GM19043 (cell line): ENCODE measurements at regions not wholly inside any gene's neighbourhood (a gene's known extent, or its start where the extent isn't known, plus 50 kb on each side); places are given as distances from the start of the nearest gene placed in this dataset.
"Not testable (repeated sequence)": the region's sequence is repeated elsewhere in the genome, so short reads cannot be mapped to it uniquely, and the experiment has no call there.

ENCODE experiments used
- ATAC-seq: cut with Tn5 transposase; IDR thresholded peaks from one replicate; pipeline ENCODE4 v1.9.1; 2021; ENCODE audit warnings: low read depth; ENCODE audit not compliant: unreplicated experiment

DNA sequence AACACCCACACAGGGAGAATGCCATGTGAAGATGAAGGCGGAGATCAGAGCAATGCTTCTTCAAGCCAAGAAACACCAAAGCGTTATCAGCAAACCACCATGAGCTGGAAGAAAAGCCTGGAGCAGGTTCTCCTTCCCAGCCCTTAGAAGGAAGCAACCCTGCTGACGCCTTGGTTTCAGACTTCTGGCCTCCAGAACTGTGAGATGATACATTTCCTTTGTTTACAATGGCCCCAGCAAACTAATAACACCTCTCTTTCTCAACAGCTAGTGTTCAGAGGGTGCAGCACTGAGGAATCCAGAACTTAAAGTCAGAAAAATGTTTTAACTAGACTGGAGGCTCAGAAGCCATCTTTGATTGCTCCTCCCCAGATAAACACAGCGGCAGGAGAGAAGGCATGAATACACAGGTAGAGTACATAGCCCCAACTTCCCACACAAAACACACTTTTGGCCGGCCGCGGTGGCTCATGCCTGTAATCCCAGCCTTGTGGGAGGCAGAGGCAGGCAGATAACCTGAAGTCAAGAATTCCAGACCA, 132.4 kb upstream of the LPP start:
- no peak for ATAC-seq

- not testable (repeated sequence) for ATAC-seq
These were observed 131.1 kb upstream of the LPP start for GRCh38 chr3:188022902-188023301.

DNA sequence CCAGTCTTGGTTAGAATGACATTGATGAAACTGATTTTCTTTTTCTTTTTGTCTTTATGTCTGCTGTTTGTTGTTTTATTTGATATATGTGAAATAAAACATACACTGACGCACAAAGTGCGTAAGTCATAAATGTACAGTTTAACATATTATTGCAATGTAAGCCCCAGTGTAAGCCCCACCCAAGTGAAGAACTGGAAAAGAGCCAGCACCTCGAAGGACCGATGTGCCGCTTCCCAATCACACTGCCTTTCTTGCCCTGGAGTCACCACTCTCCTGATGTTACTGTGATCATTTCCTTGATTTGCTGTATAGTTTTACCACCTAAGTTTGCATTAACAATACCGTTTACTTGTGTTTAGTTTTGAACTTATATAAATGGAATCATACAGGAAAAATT, 128.4 kb upstream of the LPP start:
- ATAC-seq, result no peak

GRCh38 chr3:188026191-188026968, 127.6 kb upstream of the LPP start:
- no peak for ATAC-seq

DNA sequence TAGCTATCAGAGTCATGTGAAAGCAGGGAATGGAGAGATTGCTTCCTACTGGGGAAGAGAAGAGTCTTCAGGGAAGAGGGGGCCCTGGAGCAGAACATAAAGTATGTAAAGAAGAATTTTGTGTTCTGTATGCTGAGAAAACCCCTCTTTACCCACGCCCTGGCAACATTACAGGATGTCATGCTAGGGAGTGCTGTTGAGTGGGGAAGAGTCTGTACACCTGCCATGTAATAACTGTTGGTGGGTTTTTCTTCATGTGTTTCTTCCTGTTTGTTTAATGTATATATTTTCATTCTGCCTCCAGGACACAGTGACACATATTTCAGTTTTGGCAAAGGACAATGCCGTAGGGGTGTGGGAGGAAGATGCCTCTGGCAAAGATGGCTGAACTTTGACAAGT, 122.8 kb upstream of the LPP start:
- no peak for ATAC-seq

- no peak for ATAC-seq
These were observed 119.0 kb upstream of the LPP start for GRCh38 chr3:188034989-188035388.

- no peak for ATAC-seq
These were observed 117.4 kb upstream of the LPP start for GRCh38 chr3:188036375-188037194.

- ATAC-seq, result no peak
These were observed 116.7 kb upstream of the LPP start for GRCh38 chr3:188037195-188037718.

GRCh38 chr3:188037965-188038581, 115.9 kb upstream of the LPP start:
- no peak for ATAC-seq

DNA sequence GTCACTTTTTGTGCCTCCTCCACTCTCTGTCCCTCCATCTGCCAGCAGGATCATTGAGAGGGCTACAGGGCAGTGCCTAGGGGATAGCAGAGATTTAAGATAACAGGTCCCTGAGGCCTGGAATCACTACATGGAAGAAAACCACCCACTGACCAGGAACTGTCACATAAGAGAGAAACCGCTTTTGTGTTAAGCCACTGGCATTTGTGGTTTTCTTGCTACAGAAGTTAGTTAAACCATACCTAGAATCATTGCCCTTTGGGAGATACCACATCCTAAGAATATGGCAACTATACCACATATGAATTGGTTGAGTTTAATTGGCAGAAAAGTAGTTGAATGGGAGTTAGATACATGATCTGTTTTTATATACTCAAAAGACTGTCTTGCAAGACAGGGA, 112.8 kb upstream of the LPP start:
- no peak for ATAC-seq

- ATAC-seq, result no peak
These were observed 112.1 kb upstream of the LPP start for GRCh38 chr3:188041895-188042294.

DNA sequence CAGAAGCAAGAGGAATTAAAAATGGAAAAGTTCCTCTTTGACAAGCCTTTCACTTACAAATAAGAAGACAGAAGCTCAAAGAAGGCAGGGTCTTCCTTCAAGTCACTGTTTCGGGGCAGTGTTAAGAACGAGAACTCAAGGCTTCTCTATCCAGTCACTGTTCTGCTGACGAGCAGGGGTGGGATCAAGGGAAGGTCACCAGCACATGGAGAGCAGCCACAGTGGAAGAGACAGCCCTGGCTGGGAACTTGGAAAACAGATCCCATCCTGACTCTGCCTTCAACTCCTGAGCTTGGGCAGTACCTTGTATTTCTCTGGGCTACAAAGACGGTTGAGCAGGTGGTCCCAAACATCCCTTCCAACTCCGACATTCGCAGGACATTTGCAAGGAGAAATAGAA, 111.5 kb upstream of the LPP start:
- no peak for ATAC-seq

GRCh38 chr3:188043891-188044290, 110.1 kb upstream of the LPP start:
- ATAC-seq, result no peak

- no peak for ATAC-seq
These were observed 107.3 kb upstream of the LPP start for GRCh38 chr3:188046561-188047211.

DNA sequence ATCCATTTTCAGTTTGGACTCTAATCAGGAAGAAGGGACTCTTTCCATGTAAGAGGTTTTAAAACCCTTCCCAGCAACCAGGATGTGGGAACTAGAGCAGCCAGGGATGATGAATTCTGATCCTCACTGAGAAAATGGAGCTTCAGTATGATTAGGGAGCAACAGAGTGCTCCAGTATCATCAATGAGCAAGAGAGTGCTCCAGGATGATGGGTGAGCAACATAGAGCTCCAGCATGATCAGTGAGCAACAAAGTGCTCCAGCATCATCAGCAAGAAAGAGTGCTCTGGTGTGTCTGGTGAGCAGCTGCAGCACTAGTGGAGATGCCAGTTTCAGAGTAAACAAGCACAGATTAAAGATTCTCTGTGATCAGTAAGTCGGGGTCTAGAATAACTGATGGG, 106.4 kb upstream of the LPP start:
- no peak for ATAC-seq

- ATAC-seq, result no peak
These were observed 104.1 kb upstream of the LPP start for GRCh38 chr3:188049606-188050530.

DNA sequence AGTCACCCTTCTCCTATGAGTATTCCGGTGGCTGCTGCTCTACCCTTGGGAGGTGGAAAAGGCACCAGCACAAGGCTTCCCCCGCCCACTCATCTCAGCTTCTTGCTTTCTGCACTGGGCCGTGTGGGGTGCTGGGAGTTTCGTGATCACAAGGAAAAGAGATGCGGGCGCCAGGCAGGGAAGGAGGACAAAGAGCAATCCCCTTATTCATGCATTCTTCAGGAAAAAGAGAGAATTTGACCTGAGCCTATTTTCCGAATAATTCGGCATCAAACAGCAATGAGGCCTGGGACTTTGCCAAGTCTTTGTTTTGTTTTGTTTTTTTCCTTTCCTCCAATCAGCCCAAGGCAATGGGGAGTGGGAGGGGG, 102.2 kb upstream of the LPP start:
- no peak for ATAC-seq

DNA sequence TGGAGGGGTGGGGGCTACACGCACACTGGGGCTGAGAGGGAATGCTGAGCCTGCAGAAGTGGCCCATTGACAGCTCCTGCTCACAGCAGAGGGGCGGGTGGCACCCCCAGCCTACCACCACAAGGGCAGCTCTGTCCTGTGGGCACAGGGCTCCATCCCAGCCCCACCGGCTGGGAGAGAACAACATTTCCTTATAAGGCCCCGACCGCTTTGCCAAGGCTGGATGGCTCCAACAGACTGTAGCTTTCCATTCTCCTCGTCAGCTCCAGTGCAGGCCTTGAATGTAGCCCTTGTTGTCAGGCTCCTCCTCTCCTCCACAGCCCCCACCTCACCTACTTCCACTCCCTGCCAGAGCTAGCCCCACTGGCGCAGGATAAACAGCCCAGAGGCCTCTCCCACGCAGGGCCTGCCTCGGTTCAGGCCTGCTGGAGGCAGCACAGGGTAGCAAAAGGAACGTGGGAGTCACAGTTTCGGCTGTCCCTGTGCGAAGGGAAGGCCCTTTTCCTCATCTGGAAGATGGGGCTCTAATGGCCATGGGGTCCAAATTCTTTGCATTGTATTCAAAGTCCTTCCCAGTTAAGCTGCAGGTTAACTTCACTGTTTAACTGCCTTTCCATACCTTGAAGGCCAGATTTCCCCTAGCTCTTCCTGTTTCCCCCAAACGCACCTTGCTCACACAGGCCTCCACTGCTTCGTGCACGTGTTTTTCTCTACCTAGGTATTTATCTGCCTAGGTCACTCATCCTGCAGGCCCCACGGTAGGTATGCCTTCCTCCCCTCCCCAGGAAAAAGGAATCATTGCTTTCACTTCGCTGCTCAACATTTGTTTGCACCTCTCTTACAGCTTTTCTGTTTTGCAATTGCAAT, 101.6 kb upstream of the LPP start:
- ATAC-seq, result no peak

DNA sequence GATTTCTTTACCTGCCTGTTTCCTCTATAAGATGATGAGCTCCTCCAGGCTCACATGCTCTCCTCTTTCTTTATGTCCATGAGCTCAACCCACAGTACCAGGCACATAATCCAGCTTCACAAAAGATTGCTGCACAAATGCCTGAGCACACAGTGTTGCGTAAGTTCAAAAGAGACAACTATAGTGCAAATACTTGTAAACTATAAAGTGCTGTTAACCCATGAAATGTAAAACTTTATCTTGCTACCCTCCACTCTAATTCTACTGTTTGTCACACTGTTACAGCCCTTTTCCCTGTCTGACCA, 101.0 kb upstream of the LPP start:
- ATAC-seq, result no peak
